SK-N-SH treated with all-trans-retinoic acid at 6 μM for 48 hours (cell line): ENCODE measurements at regions not wholly inside any gene's neighbourhood (a gene's known extent, or its start where the extent isn't known, plus 50 kb on each side); places are given as distances from the start of the nearest gene placed in this dataset.

ENCODE experiments used
- ATAC-seq: fragments of 200-7000 bp; cut with Tn5 transposase; 3 replicates; pipeline ENCODE4 v1.9.1; 2020; ENCODE audit warnings: mild to moderate bottlenecking, moderate library complexity
- ARNTL ChIP-seq: fragments of 450-650 bp; formaldehyde crosslinking; IDR thresholded peaks from 2 replicates; pipeline ENCODE4 v1.5.0; 2020; ENCODE audit warnings: low read depth, mild to moderate bottlenecking, moderate library complexity, borderline replicate concordance
- BACH2 ChIP-seq: fragments of 250-450 bp; sonication (Bioruptor Pico); IDR thresholded peaks from 2 replicates; pipeline ENCODE4 v1.9.0; 2021; ENCODE audit warnings: mild to moderate bottlenecking, borderline replicate concordance
- CREB5 ChIP-seq: fragments of 250-450 bp; sonication (Bioruptor Pico); IDR thresholded peaks from 2 replicates; pipeline ENCODE4 v1.5.1; 2020; ENCODE audit warnings: low read depth, mild to moderate bottlenecking, moderate library complexity
- CSDC2 ChIP-seq: fragments of 250-450 bp; sonication (Bioruptor Pico); IDR thresholded peaks from 2 replicates; pipeline ENCODE4 v1.5.0; 2020; ENCODE audit warnings: mild to moderate bottlenecking, moderate library complexity
- ESRRG ChIP-seq: fragments of 250-450 bp; sonication (Bioruptor Pico); IDR thresholded peaks from 2 replicates; pipeline ENCODE4 v1.6.1; 2021; ENCODE audit warnings: mild to moderate bottlenecking
- GLIS3 ChIP-seq: fragments of 250-450 bp; sonication (Bioruptor Pico); IDR thresholded peaks from 2 replicates; pipeline ENCODE4 v1.5.0; 2020; ENCODE audit warnings: mild to moderate bottlenecking, moderate library complexity
- ISL1 ChIP-seq: fragments of 250-450 bp; sonication (Bioruptor Pico); IDR thresholded peaks from 2 replicates; pipeline ENCODE4 v2.1.2; 2022; ENCODE audit warnings: mild to moderate bottlenecking, moderate library complexity
- OSR1 ChIP-seq: fragments of 250-450 bp; sonication (Bioruptor Pico); IDR thresholded peaks from 2 replicates; pipeline ENCODE4 v1.8.0; 2022; ENCODE audit warnings: moderate library complexity, mild to moderate bottlenecking, inconsistent platforms
- PATZ1 ChIP-seq: fragments of 250-450 bp; sonication (Bioruptor Pico); IDR thresholded peaks from 2 replicates; pipeline ENCODE4 v1.8.0; 2020; ENCODE audit warnings: mild to moderate bottlenecking, moderate library complexity, borderline replicate concordance
- PPARA ChIP-seq: fragments of 250-450 bp; sonication (Bioruptor Pico); IDR thresholded peaks from 2 replicates; pipeline ENCODE4 v1.5.0; 2020; ENCODE audit warnings: mild to moderate bottlenecking, borderline replicate concordance
- RARB ChIP-seq: fragments of 250-450 bp; sonication (Bioruptor Pico); IDR thresholded peaks from 2 replicates; pipeline ENCODE4 v1.8.0; 2021; ENCODE audit warnings: mild to moderate bottlenecking, moderate library complexity
- SNAI2 ChIP-seq: fragments of 250-450 bp; sonication (Bioruptor Pico); IDR thresholded peaks from 2 replicates; pipeline ENCODE4 v1.5.0; 2020; ENCODE audit warnings: mild to moderate bottlenecking, moderate library complexity
- TCF4 ChIP-seq: fragments of 250-450 bp; sonication (Bioruptor Pico); IDR thresholded peaks from 2 replicates; pipeline ENCODE4 v1.8.0; 2021; ENCODE audit warnings: mild to moderate bottlenecking, moderate library complexity, borderline replicate concordance
- TOX ChIP-seq: fragments of 250-450 bp; sonication (Bioruptor Pico); IDR thresholded peaks from 2 replicates; pipeline ENCODE4 v1.8.0; 2021; ENCODE audit warnings: mild to moderate bottlenecking, moderate library complexity, borderline replicate concordance
- TSHZ2 ChIP-seq: fragments of 250-450 bp; sonication (Bioruptor Pico); IDR thresholded peaks from 2 replicates; pipeline ENCODE4 v1.5.0; 2020; ENCODE audit warnings: mild to moderate bottlenecking, moderate library complexity
- ZC3H10 ChIP-seq: fragments of 250-450 bp; sonication (Bioruptor Pico); IDR thresholded peaks from 2 replicates; pipeline ENCODE4 v1.5.1; 2021; ENCODE audit warnings: mild to moderate bottlenecking, moderate library complexity
- ZFP30 ChIP-seq: fragments of 450-650 bp; formaldehyde crosslinking; IDR thresholded peaks from 2 replicates; pipeline ENCODE4 v1.5.0; 2022; ENCODE audit warnings: mild to moderate bottlenecking, moderate library complexity
- ZNF565 ChIP-seq: fragments of 450-650 bp; formaldehyde crosslinking; conservative IDR thresholded peaks from 2 replicates; pipeline ENCODE4 v1.5.0; 2020; ENCODE audit warnings: low read depth, mild to moderate bottlenecking, moderate library complexity
- ZNF70 ChIP-seq: fragments of 450-650 bp; formaldehyde crosslinking; IDR thresholded peaks from 2 replicates; pipeline ENCODE4 v1.5.0; 2020; ENCODE audit warnings: mild to moderate bottlenecking, moderate library complexity
- TF ChIP-seq, protein P1 (sequence below): fragments of 250-450 bp; sonication (Bioruptor Pico); IDR thresholded peaks from 2 replicates; pipeline ENCODE4 v1.8.0; 2021; ENCODE audit warnings: low read depth, mild to moderate bottlenecking, moderate library complexity, borderline replicate concordance
- TF ChIP-seq, protein P2 (sequence below): fragments of 250-450 bp; sonication (Bioruptor Pico); IDR thresholded peaks from 2 replicates; pipeline ENCODE4 v1.5.1; 2021; ENCODE audit warnings: mild to moderate bottlenecking, moderate library complexity

GRCh38 chr4:153094435-153094834 is 109.8 kb upstream of the TRIM2 start:
- no peak for ATAC-seq
- TF ChIP-seq GLIS3 (CRISPR knock-in tag), result no peak

DNA sequence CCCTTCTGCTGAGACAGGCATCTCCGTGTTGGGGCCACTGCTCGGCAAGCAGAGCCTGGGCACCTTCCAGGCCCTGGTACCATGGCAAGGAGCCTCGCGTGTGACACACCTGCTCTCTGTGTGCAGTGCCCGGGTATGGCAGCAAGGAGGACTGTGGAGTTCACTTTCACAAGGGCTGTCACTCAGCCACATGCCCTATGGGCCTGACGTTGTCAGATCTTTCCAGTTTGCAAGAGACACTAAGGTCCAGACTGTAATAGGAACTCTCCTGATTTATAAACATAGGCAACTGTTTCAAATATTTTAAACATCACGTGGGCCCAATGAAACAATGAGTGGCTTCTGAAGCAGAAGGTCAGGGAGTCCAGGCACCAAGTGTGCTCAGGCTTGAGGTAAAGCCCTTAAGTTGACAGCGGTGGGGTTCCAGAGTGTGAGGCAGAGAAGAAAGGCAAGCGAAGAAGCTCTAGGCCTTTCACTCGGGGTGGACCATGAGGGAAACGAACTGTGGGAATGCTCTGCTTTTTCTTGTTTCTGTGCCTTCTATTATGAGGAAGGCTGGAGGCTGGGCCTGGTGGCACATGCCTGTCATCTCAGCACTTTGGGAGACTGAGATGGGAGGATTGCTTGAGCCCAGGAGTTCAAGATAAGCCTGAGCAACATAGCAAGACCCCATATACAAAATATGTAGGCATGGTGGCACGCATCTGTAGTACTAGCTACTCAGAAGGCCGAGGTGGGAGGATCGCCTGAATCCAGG is 108.6 kb upstream of the TRIM2 start:
- TF ChIP-seq ZC3H10 (CRISPR knock-in tag) (no peak), ZNF565 (CRISPR knock-in tag) (no peak), ZNF70 (no peak)
- TF ChIP-seq, all 23 proteins: peak for 0
- no peak for ATAC-seq

- ATAC-seq, result no peak
- TF ChIP-seq BACH2, result no peak
- TF ChIP-seq, protein P1, sequence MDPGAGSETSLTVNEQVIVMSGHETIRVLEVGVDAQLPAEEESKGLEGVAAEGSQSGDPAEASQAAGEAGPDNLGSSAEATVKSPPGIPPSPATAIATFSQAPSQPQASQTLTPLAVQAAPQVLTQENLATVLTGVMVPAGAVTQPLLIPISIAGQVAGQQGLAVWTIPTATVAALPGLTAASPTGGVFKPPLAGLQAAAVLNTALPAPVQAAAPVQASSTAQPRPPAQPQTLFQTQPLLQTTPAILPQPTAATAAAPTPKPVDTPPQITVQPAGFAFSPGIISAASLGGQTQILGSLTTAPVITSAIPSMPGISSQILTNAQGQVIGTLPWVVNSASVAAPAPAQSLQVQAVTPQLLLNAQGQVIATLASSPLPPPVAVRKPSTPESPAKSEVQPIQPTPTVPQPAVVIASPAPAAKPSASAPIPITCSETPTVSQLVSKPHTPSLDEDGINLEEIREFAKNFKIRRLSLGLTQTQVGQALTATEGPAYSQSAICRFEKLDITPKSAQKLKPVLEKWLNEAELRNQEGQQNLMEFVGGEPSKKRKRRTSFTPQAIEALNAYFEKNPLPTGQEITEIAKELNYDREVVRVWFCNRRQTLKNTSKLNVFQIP, result no peak
- no peak for TF ChIP-seq ZFP30 (CRISPR knock-in tag)
- TF ChIP-seq TOX (CRISPR knock-in tag), result no peak
- no peak for TF ChIP-seq CREB5 (CRISPR knock-in tag)
- TF ChIP-seq ZNF70, result no peak
- no peak for TF ChIP-seq ESRRG (CRISPR knock-in tag)
- TF ChIP-seq ZNF565 (CRISPR knock-in tag), result no peak
- no peak for TF ChIP-seq ISL1 (CRISPR knock-in tag)
- TF ChIP-seq ARNTL, result no peak
- no peak for TF ChIP-seq ZC3H10 (CRISPR knock-in tag)
These were observed 107.9 kb upstream of the TRIM2 start for GRCh38 chr4:153096344-153096743.

DNA sequence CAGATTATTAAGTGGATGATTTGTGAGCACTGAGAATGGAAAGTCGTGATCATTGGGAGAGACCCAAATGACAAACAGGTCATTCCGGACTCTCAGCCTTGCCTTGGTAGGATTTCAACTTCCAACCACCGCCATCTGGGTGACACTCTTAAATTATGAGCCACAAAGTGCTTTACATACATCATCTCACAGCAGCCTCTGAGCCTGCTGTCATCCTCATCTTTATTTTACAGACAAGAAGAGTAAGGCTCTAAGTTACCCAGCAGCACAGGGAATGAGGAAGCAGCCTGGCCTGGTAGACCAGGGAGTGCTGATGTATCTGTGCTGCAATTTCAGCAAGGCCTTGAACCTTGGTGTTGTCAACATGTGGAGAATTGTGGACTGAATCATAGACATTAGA is 105.8 kb upstream of the TRIM2 start:
- TF ChIP-seq CREB5 (CRISPR knock-in tag) (no peak), ZNF70 (no peak), TCF4 (CRISPR knock-in tag) (no peak), SNAI2 (no peak), ZNF565 (CRISPR knock-in tag) (no peak), ZFP30 (CRISPR knock-in tag) (no peak), CSDC2 (CRISPR knock-in tag) (no peak), OSR1 (CRISPR knock-in tag) (no peak), ARNTL (no peak), GLIS3 (CRISPR knock-in tag) (no peak), TOX (CRISPR knock-in tag) (no peak), ESRRG (CRISPR knock-in tag) (no peak), RARB (CRISPR knock-in tag) (no peak), TSHZ2 (CRISPR knock-in tag) (no peak), PPARA (no peak), ISL1 (CRISPR knock-in tag) (no peak), PATZ1 (no peak)
- TF ChIP-seq, protein P2, sequence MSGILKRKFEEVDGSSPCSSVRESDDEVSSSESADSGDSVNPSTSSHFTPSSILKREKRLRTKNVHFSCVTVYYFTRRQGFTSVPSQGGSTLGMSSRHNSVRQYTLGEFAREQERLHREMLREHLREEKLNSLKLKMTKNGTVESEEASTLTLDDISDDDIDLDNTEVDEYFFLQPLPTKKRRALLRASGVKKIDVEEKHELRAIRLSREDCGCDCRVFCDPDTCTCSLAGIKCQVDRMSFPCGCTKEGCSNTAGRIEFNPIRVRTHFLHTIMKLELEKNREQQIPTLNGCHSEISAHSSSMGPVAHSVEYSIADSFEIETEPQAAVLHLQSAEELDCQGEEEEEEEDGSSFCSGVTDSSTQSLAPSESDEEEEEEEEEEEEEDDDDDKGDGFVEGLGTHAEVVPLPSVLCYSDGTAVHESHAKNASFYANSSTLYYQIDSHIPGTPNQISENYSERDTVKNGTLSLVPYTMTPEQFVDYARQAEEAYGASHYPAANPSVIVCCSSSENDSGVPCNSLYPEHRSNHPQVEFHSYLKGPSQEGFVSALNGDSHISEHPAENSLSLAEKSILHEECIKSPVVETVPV (CRISPR knock-in tag), result no peak
- TF ChIP-seq, protein P1, result no peak
- ATAC-seq, result no peak
